GM12891 (cell line): ENCODE measurements at regions not wholly inside any gene's neighbourhood (a gene's known extent, or its start where the extent isn't known, plus 50 kb on each side); places are given as distances from the start of the nearest gene placed in this dataset.

Source experiments
- POLR2A ChIP-seq: IDR thresholded peaks from 2 replicates; pipeline ENCODE4 v1.6.1; 2011; ENCODE audit warnings: low read depth, low read length, control low read depth
- POLR2AphosphoS5 ChIP-seq: IDR thresholded peaks from 2 replicates; pipeline ENCODE4 v1.6.1; 2011; ENCODE audit warnings: low read depth, low read length, control low read depth

DNA sequence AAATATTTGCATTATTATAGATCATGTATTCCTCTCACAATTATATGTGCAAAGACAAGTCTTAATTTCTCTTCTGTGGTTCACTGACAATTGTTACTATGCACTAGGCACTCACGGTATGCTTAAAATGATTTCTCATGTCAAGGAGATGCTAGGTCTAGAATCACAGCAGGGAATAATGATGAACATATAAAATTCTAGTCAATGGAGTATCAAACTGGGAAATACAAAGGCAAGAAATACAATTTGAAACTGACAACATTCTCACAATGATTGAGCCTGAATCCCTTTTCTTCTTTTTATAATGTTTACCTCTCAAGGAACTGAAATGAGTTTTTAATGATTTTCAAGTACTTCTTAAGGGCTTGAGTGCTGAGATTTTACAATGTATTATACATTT, 302.3 kb upstream of the GRAMD2B start:
- TF ChIP-seq POLR2AphosphoS5 (no peak), POLR2A (no peak)
